H1 (cell line): ENCODE measurements at regions not wholly inside any gene's neighbourhood (a gene's known extent, or its start where the extent isn't known, plus 50 kb on each side); places are given as distances from the start of the nearest gene placed in this dataset.

Experiments used
- CTCF ChIA-PET: fragments of 300-600 bp; sonication (Branson Sonifier 250); formaldehyde crosslinking; loops from one replicate; lab custom pipeline; 2021; ENCODE audit not compliant: partially characterized antibody; lab: Charles Lee
- POLR2A ChIA-PET: fragments of 300-600 bp; sonication (Branson Sonifier 250); formaldehyde crosslinking; loops from one replicate; lab custom pipeline; 2021; ENCODE audit warnings: inconsistent platforms; ENCODE audit not compliant: partially characterized antibody; lab: Charles Lee
- DNase-seq, 2 experiments: peaks; one replicate each; pipeline versions ENCODE4 v3.0.0 to v3.0.0-alpha.2; 2010 to 2022; ENCODE audit warnings: low spot score in 2 of 2, low read depth in 1 of 2, mixed read lengths in 1 of 2
- FAIRE-seq: peaks from 2 replicates; lab custom pipeline; 2011; peaks lifted over from hg19 to GRCh38; lab: Jason Lieb, UNC
- H2AFZ ChIP-seq: 2 replicates; pipeline ENCODE4 v1.8.1; 2012; ENCODE audit warnings: low read length, inconsistent platforms
- H2AK5ac ChIP-seq: 2 replicates; pipeline ENCODE4 v1.6.1; 2013; ENCODE audit warnings: low read depth, low read length
- H2BK120ac ChIP-seq: replicated peaks from 2 replicates; pipeline ENCODE3; 2013; ENCODE audit warnings: low read depth, low read length, inconsistent platforms
- H2BK12ac ChIP-seq: 2 replicates; pipeline ENCODE4 v1.6.1; 2013; ENCODE audit warnings: low read depth, low read length
- H2BK15ac ChIP-seq: 2 replicates; pipeline ENCODE4 v1.6.1; 2013; ENCODE audit warnings: low read length
- H2BK20ac ChIP-seq: 2 replicates; pipeline ENCODE4 v1.6.1; 2013; ENCODE audit warnings: low read length
- H2BK5ac ChIP-seq: 2 replicates; pipeline ENCODE4 v1.6.1; 2013; ENCODE audit warnings: low read depth, low read length
- H3K14ac ChIP-seq: 2 replicates; pipeline ENCODE4 v1.6.1; 2013; ENCODE audit warnings: inconsistent platforms; ENCODE audit not compliant: insufficient read length
- H3K18ac ChIP-seq: 2 replicates; pipeline ENCODE4 v1.6.1; 2013; ENCODE audit warnings: low read length; ENCODE audit errors: extremely low read depth
- H3K23ac ChIP-seq: 2 replicates; pipeline ENCODE4 v1.6.1; 2013; ENCODE audit warnings: inconsistent platforms; ENCODE audit not compliant: insufficient read length
- H3K23me2 ChIP-seq: 2 replicates; pipeline ENCODE4 v1.6.1; 2013; ENCODE audit warnings: low read depth, low read length
- H3K27ac ChIP-seq: 2 replicates; pipeline ENCODE4 v1.6.1; 2011; ENCODE audit warnings: low read depth, low read length, inconsistent platforms
- H3K27me3 ChIP-seq, 4 experiments: replicated peaks in 1 of 4; 1 replicate in 1 of 4; 2 replicates in 3 of 4; pipeline versions ENCODE4 v1.6.1 to v1.8.1; 2011 to 2013; ENCODE audit warnings: low read length in 3 of 4, mild to moderate bottlenecking in 3 of 4, inconsistent platforms in 2 of 4, mixed read lengths in 2 of 4, moderate library complexity in 1 of 4; ENCODE audit not compliant: control insufficient read depth in 3 of 4, insufficient read depth in 3 of 4; ENCODE audit errors: extremely low read depth in 1 of 4
- H3K36me3 ChIP-seq, 4 experiments: 2 replicates each; pipeline versions ENCODE4 v1.6.1 to v1.8.1; 2011 to 2013; ENCODE audit warnings: mild to moderate bottlenecking in 4 of 4, low read length in 3 of 4, moderate library complexity in 2 of 4, control low read depth in 1 of 4, inconsistent platforms in 1 of 4; ENCODE audit not compliant: insufficient read depth in 4 of 4, control insufficient read depth in 2 of 4
- H3K4ac ChIP-seq: replicated peaks from 2 replicates; pipeline ENCODE3; 2013; ENCODE audit warnings: low read length, low read depth, mixed read lengths, inconsistent platforms; ENCODE audit not compliant: insufficient read length
- H3K4me1 ChIP-seq, 4 experiments: replicated peaks in 1 of 4; 1 replicate in 1 of 4; 2 replicates in 3 of 4; pipeline versions ENCODE4 v1.6.1 to v1.8.1; 2011 to 2013; ENCODE audit warnings: low read length in 3 of 4, inconsistent platforms in 2 of 4, mixed read lengths in 1 of 4; ENCODE audit not compliant: insufficient read depth in 4 of 4, control insufficient read depth in 3 of 4
- H3K4me2 ChIP-seq, 2 experiments: 2 replicates each; pipeline versions ENCODE4 v1.6.1 to v1.8.1; 2011 to 2013; ENCODE audit warnings: low read depth in 2 of 2, low read length in 2 of 2, control low read depth in 1 of 2, inconsistent platforms in 1 of 2, mild to moderate bottlenecking in 1 of 2; ENCODE audit not compliant: insufficient read depth in 1 of 2
- H3K4me3 ChIP-seq, 4 experiments: fragments of 200-600, 300-600 bp in 1 of 4; sonication (generic), shearing (Covaris generic), sonication (Bioruptor Twin) in 1 of 4; 2 replicates each; pipeline versions ENCODE4 v1.5.1 to v1.8.1; 2011 to 2016; ENCODE audit warnings: low read length in 4 of 4, low read depth in 3 of 4, control low read depth in 2 of 4, inconsistent platforms in 2 of 4, mild to moderate bottlenecking in 2 of 4, mixed read lengths in 1 of 4, moderate library complexity in 1 of 4; ENCODE audit not compliant: insufficient read depth in 2 of 4; ENCODE audit errors: extremely low read depth in 1 of 4
- H3K56ac ChIP-seq: replicated peaks from 2 replicates; pipeline ENCODE3; 2013; ENCODE audit warnings: low read depth, mild to moderate bottlenecking, mixed read lengths, low read length, inconsistent platforms; ENCODE audit not compliant: insufficient read length
- H3K79me1 ChIP-seq: 2 replicates; pipeline ENCODE4 v1.6.1; 2013; ENCODE audit warnings: low read depth, low read length, control low read depth
- H3K79me2 ChIP-seq, 2 experiments: 2 replicates each; pipeline versions ENCODE4 v1.6.1 to v1.8.1; 2012 to 2013; ENCODE audit warnings: low read length in 2 of 2, mild to moderate bottlenecking in 2 of 2, inconsistent platforms in 1 of 2; ENCODE audit not compliant: insufficient read depth in 2 of 2, control insufficient read depth in 1 of 2
- H3K9ac ChIP-seq, 4 experiments: replicated peaks in 1 of 4; 1 replicate in 1 of 4; 2 replicates in 3 of 4; pipeline versions ENCODE4 v1.6.1 to v1.8.1; 2011 to 2013; ENCODE audit warnings: low read depth in 3 of 4, low read length in 3 of 4, control low read depth in 2 of 4, mild to moderate bottlenecking in 2 of 4, moderate library complexity in 2 of 4, inconsistent platforms in 1 of 4; ENCODE audit errors: extremely low read depth in 1 of 4
- H3K9me3 ChIP-seq, 2 experiments: 2 replicates each; pipeline versions ENCODE4 v1.6.1 to v1.8.1; 2012 to 2013; ENCODE audit warnings: mild to moderate bottlenecking in 2 of 2, moderate library complexity in 2 of 2, control low read depth in 1 of 2, inconsistent platforms in 1 of 2, low read depth in 1 of 2, low read length in 1 of 2, mixed read lengths in 1 of 2; ENCODE audit not compliant: insufficient read depth in 2 of 2
- H4K20me1 ChIP-seq, 2 experiments: replicated peaks in 1 of 2; 2 replicates each; pipeline versions ENCODE3 to v1.8.1; 2011 to 2013; ENCODE audit warnings: inconsistent platforms in 2 of 2, low read length in 2 of 2, mild to moderate bottlenecking in 1 of 2; ENCODE audit not compliant: insufficient read depth in 2 of 2, control insufficient read depth in 1 of 2
- H4K5ac ChIP-seq: 2 replicates; pipeline ENCODE4 v1.6.1; 2013; ENCODE audit warnings: low read length, low read depth, mixed read lengths, inconsistent platforms; ENCODE audit not compliant: insufficient read length
- H4K8ac ChIP-seq: 2 replicates; pipeline ENCODE4 v1.8.0; 2013; ENCODE audit warnings: mild to moderate bottlenecking, moderate library complexity, low read length, inconsistent platforms; ENCODE audit not compliant: insufficient read depth; ENCODE audit errors: extremely low read depth
- H4K91ac ChIP-seq: replicated peaks from 2 replicates; pipeline ENCODE3; 2013; ENCODE audit warnings: low read length, mixed read lengths, inconsistent platforms; ENCODE audit not compliant: insufficient read length
- BACH1 ChIP-seq: IDR thresholded peaks from 2 replicates; pipeline ENCODE4 v1.6.1; 2012; ENCODE audit warnings: low read length, improper control_type of control experiment
- CTBP2 ChIP-seq: IDR thresholded peaks from 2 replicates; pipeline ENCODE4 v1.7.0; 2011; ENCODE audit warnings: borderline replicate concordance, mild to moderate bottlenecking, moderate library complexity, mixed read lengths, low read length; ENCODE audit not compliant: insufficient read depth, insufficient read length
- EZH2 ChIP-seq: fragments of 200-600 bp; sonication (generic); IDR thresholded peaks from 2 replicates; pipeline ENCODE4 v1.7.1; 2012; ENCODE audit warnings: low read depth, mild to moderate bottlenecking, moderate library complexity, low read length, inconsistent platforms; ENCODE audit not compliant: severe bottlenecking
- TEAD4 ChIP-seq: IDR thresholded peaks from 2 replicates; pipeline ENCODE4 v1.6.1; 2012; ENCODE audit warnings: low read depth, low read length, inconsistent platforms, mixed read lengths
- YY1 ChIP-seq: IDR thresholded peaks from 2 replicates; pipeline ENCODE4 v1.6.1; 2011; ENCODE audit warnings: low read depth, mild to moderate bottlenecking, low read length
- ZNF274 ChIP-seq: IDR thresholded peaks from 2 replicates; pipeline ENCODE4 v1.7.0; 2012; ENCODE audit warnings: low read length, borderline replicate concordance; ENCODE audit errors: extremely low read depth
- WGBS, 2 experiments: shearing (Covaris generic) in 1 of 2; methylation state at CpG; one replicate each; pipeline versions ENCODE4 v1.1.6 to v1.1.7; 2013 to 2015; ENCODE audit warnings: low lambda C conversion rate in 2 of 2, mixed read lengths in 2 of 2, inconsistent platforms in 1 of 2, low coverage in 1 of 2, missing lambda C conversion rate in 1 of 2; ENCODE audit not compliant: insufficient replicate concordance in 2 of 2, insufficient coverage in 1 of 2, insufficient read length in 1 of 2; ENCODE audit errors: extremely low coverage in 1 of 2, missing lambda C conversion rate in 1 of 2; 5-methylcytosine and 5-hydroxymethylcytosine counted together

- Histone ChIP-seq H3K23me2 (no peaks in the 10 kb centered on the region), H3K27ac (no peak overlapping the region), H3K79me1 (no peaks in the 10 kb centered on the region), H4K5ac (no peak overlapping the region), H2BK5ac (no peak overlapping the region), H3K4ac (no peak overlapping the region), H3K56ac (no peak overlapping the region), H3K4me2 (no peak overlapping the region), H4K20me1 (no peaks in the 10 kb centered on the region), H3K9ac (no peak overlapping the region), H2BK120ac (no peak overlapping the region), H3K79me2 (no peaks in the 10 kb centered on the region), H4K8ac (no peak overlapping the region), H3K23ac (no peak overlapping the region), H3K14ac (no peak overlapping the region), H3K9me3 (peaks cover 0 to 2% of the 10 kb centered on the region in 2 experiments; a peak in 2 of 4 replicates), H3K4me1 (no peaks in the 10 kb centered on the region), H2BK15ac (no peak overlapping the region), H3K27me3 (no peaks in the 10 kb centered on the region), H3K18ac (no peak overlapping the region), H3K36me3 (no peaks in the 10 kb centered on the region), H2BK20ac (no peak overlapping the region), H2BK12ac (no peak overlapping the region), H4K91ac (no peak overlapping the region), H2AFZ (no peak overlapping the region), H3K4me3 (no peak overlapping the region), H2AK5ac (no peak overlapping the region)
- 92% methylated on average over 3 of the region's 3 CpGs; no CpG with 5 or more reads in 1 of the 2 experiments for WGBS, 2 experiments
- DNase-seq (no peak), FAIRE-seq (no peak)
- TF ChIP-seq YY1: no peak
- TF ChIP-seq BACH1: no peak
- no peak for TF ChIP-seq ZNF274
- TF ChIP-seq EZH2: no peak
- no peak for TF ChIP-seq TEAD4
- TF ChIP-seq CTBP2: no peak
- POLR2A ChIA-PET: interaction anchor here (1.9 kb wide), 1 partner anchor 13 kb away, joined by 4 read pairs; no protein-coding TSS in a partner anchor
- CTCF ChIA-PET: interaction anchor here (0.9 to 1.4 kb wide), 4 partner anchors 9 to 75 kb away, joined by 3 to 4 read pairs (median 3); no protein-coding TSS in a partner anchor
Measured at GRCh38 chr11:15724601-15725000, 609.9 kb downstream of the INSC start.
